Raji (cell line): ENCODE measurements at regions not wholly inside any gene's neighbourhood (a gene's known extent, or its start where the extent isn't known, plus 50 kb on each side); places are given as distances from the start of the nearest gene placed in this dataset.

ENCODE experiments used
- POLR2A ChIP-seq: IDR thresholded peaks from 2 replicates; pipeline ENCODE4 v1.6.1; 2011; ENCODE audit warnings: low read depth, low read length, control low read depth; ENCODE audit not compliant: insufficient read depth

- no peak for TF ChIP-seq POLR2A
Observed at GRCh38 chr3:177553012-177553411, 355.7 kb upstream of the TBL1XR1 start.

- TF ChIP-seq POLR2A = no peak
Observed at GRCh38 chr3:177553579-177553978, 356.3 kb upstream of the TBL1XR1 start.

GRCh38 chr3:177554895-177555759, 357.8 kb upstream of the TBL1XR1 start:
- TF ChIP-seq POLR2A = no peak

GRCh38 chr3:177557548-177557947, 360.3 kb upstream of the TBL1XR1 start:
- no peak for TF ChIP-seq POLR2A

GRCh38 chr3:177561365-177561764, 364.1 kb upstream of the TBL1XR1 start:
- TF ChIP-seq POLR2A = no peak

GRCh38 chr3:177561769-177562392, 364.6 kb upstream of the TBL1XR1 start:
- no peak for TF ChIP-seq POLR2A

GRCh38 chr3:177563243-177563780, 366.0 kb upstream of the TBL1XR1 start:
- TF ChIP-seq POLR2A = no peak

- no peak for TF ChIP-seq POLR2A
Observed at GRCh38 chr3:177563792-177564191, 366.5 kb upstream of the TBL1XR1 start.

- no peak for TF ChIP-seq POLR2A
Observed at GRCh38 chr3:177565981-177566380, 368.7 kb upstream of the TBL1XR1 start.

GRCh38 chr3:177567833-177568232, 370.6 kb upstream of the TBL1XR1 start:
- no peak for TF ChIP-seq POLR2A

- TF ChIP-seq POLR2A = no peak
Observed at GRCh38 chr3:177569193-177569592, 371.9 kb upstream of the TBL1XR1 start.

- TF ChIP-seq POLR2A = no peak
Observed at GRCh38 chr3:177569875-177570657, 372.8 kb upstream of the TBL1XR1 start.

GRCh38 chr3:177571271-177571943, 374.1 kb upstream of the TBL1XR1 start:
- TF ChIP-seq POLR2A = no peak

- no peak for TF ChIP-seq POLR2A
Observed at GRCh38 chr3:177571944-177572315, 374.6 kb upstream of the TBL1XR1 start.

GRCh38 chr3:177574222-177574856, 377.1 kb upstream of the TBL1XR1 start:
- TF ChIP-seq POLR2A = no peak

GRCh38 chr3:177576746-177577145, 379.5 kb upstream of the TBL1XR1 start:
- TF ChIP-seq POLR2A = no peak
